OCI-LY1 (cell line): ENCODE measurements at regions not wholly inside any gene's neighbourhood (a gene's known extent, or its start where the extent isn't known, plus 50 kb on each side); places are given as distances from the start of the nearest gene placed in this dataset.

Source experiments
- CTCF ChIP-seq: fragments of 200-600 bp; sonication (generic), shearing (Covaris generic); IDR thresholded peaks from 2 replicates; pipeline ENCODE4 v1.5.1; 2017; ENCODE audit warnings: mild to moderate bottlenecking, antibody characterized with exemption, low read length, moderate library complexity, mixed read lengths
- EZH2 ChIP-seq: fragments of 200-600 bp; sonication (generic), shearing (Covaris generic); IDR thresholded peaks from 2 replicates; pipeline ENCODE4 v1.8.0; 2017; ENCODE audit warnings: borderline replicate concordance, mixed run types, mild to moderate bottlenecking, antibody characterized with exemption, low read length, moderate library complexity, mixed read lengths

- TF ChIP-seq CTCF (no peak), EZH2 (no peak)
These were observed 164.7 kb upstream of the LEF1 start for GRCh38 chr4:108333353-108333942.
